GM19452 (cell line): ENCODE measurements at regions not wholly inside any gene's neighbourhood (a gene's known extent, or its start where the extent isn't known, plus 50 kb on each side); places are given as distances from the start of the nearest gene placed in this dataset.

Experiments
- ATAC-seq: cut with Tn5 transposase; IDR thresholded peaks from one replicate; pipeline ENCODE4 v1.9.1; 2021; ENCODE audit not compliant: unreplicated experiment

- no peak for ATAC-seq
Measured at GRCh38 chr2:53275743-53276142, 491.9 kb upstream of the CHAC2 start.

- no peak for ATAC-seq
Measured at GRCh38 chr2:53268626-53269025, 499.0 kb upstream of the CHAC2 start.

- ATAC-seq, result no peak
Measured at GRCh38 chr2:53268086-53268485, 499.5 kb upstream of the CHAC2 start.

- ATAC-seq, result no peak
Measured at GRCh38 chr2:53265544-53266299, 501.9 kb upstream of the CHAC2 start.

- ATAC-seq, result no peak
Measured at GRCh38 chr2:53260568-53260967, 507.0 kb upstream of the CHAC2 start.

GRCh38 chr2:53259395-53260009 lies 508.1 kb upstream of the CHAC2 start:
- ATAC-seq, result no peak

- no peak for ATAC-seq
Measured at GRCh38 chr2:53257287-53257686, 510.3 kb upstream of the CHAC2 start.

GRCh38 chr2:53253244-53253643 lies 514.4 kb upstream of the CHAC2 start:
- no peak for ATAC-seq

GRCh38 chr2:53252115-53252514 lies 515.5 kb upstream of the CHAC2 start:
- ATAC-seq, result no peak

GRCh38 chr2:53247956-53248735 lies 519.5 kb upstream of the CHAC2 start:
- no peak for ATAC-seq

GRCh38 chr2:53243430-53243829 lies 524.2 kb upstream of the CHAC2 start:
- ATAC-seq, result no peak

GRCh38 chr2:53242090-53242489 lies 525.5 kb upstream of the CHAC2 start:
- ATAC-seq, result no peak

GRCh38 chr2:53235836-53236582 lies 531.6 kb upstream of the CHAC2 start:
- no peak for ATAC-seq

- ATAC-seq, result no peak
Measured at GRCh38 chr2:53234548-53234903, 533.1 kb upstream of the CHAC2 start.

GRCh38 chr2:53233759-53234547 lies 533.7 kb upstream of the CHAC2 start:
- ATAC-seq, result no peak

- no peak for ATAC-seq
Measured at GRCh38 chr2:53231908-53232307, 535.7 kb upstream of the CHAC2 start.

GRCh38 chr2:53230691-53231090 lies 536.9 kb upstream of the CHAC2 start:
- no peak for ATAC-seq

GRCh38 chr2:53227535-53227934 lies 540.1 kb upstream of the CHAC2 start:
- no peak for ATAC-seq

GRCh38 chr2:53220969-53221368 lies 546.6 kb upstream of the CHAC2 start:
- ATAC-seq, result no peak

- ATAC-seq, result no peak
Measured at GRCh38 chr2:53217250-53217649, 550.4 kb upstream of the CHAC2 start.

- ATAC-seq, result no peak
Measured at GRCh38 chr2:53216805-53217204, 550.8 kb upstream of the CHAC2 start.
